ENCODE measurements at regions not wholly inside any gene's neighbourhood (a gene's known extent, or its start where the extent isn't known, plus 50 kb on each side); places are given as distances from the start of the nearest gene placed in this dataset.
"Not testable (repeated sequence)": the region's sequence is repeated elsewhere in the genome, so short reads cannot be mapped to it uniquely, and the experiment has no call there.

DNA sequence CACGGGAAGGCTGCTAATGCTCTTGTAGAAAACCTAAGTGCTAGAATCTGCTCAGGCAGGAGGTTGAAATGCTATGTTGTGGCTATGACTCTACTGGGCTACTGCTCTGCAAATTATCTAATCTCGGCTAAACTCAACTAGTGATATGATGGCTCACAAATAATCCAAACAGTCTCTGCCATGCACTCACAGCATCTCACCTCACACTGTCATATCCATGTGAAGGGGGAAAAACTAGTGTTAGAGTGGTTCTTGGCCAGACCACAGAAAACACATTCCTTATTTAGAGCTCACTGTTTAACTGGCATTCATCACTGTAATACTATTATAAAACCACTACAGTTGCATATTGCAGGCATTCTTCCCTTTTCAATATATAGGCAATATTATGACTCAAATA, 81.8 kb upstream of the DST start:
- H3K79me2 ChIP-seq (ENCODE audit: insufficient read depth, low read length): no peaks in the 10 kb centered on the region
- no peaks in the 10 kb centered on the region for H3K36me3 ChIP-seq (ENCODE audit: insufficient read depth, low read length)
- H3K4me1 ChIP-seq (ENCODE audit: insufficient read depth, low read length, severe bottlenecking): no peaks in the 10 kb centered on the region
- H2AFZ ChIP-seq (ENCODE audit: low read length): no peak overlapping the region
- no peaks in the 10 kb centered on the region for H3F3A ChIP-seq (ENCODE audit: insufficient read depth, low read length)
- no peak overlapping the region for H3K4me3 ChIP-seq (ENCODE audit: low read depth, low read length, poor library complexity, severe bottlenecking)
- no peaks in the 10 kb centered on the region for H3K27me3 ChIP-seq (ENCODE audit: insufficient read depth, low read length)
- no peaks in the 10 kb centered on the region for H3K9me3 ChIP-seq (ENCODE audit: low read length)
- H3K9ac ChIP-seq (ENCODE audit: low read length): no peak overlapping the region
- no peak overlapping the region for H3K27ac ChIP-seq (ENCODE audit: low read depth, low read length, poor library complexity, severe bottlenecking)
- TF ChIP-seq, protein P1, sequence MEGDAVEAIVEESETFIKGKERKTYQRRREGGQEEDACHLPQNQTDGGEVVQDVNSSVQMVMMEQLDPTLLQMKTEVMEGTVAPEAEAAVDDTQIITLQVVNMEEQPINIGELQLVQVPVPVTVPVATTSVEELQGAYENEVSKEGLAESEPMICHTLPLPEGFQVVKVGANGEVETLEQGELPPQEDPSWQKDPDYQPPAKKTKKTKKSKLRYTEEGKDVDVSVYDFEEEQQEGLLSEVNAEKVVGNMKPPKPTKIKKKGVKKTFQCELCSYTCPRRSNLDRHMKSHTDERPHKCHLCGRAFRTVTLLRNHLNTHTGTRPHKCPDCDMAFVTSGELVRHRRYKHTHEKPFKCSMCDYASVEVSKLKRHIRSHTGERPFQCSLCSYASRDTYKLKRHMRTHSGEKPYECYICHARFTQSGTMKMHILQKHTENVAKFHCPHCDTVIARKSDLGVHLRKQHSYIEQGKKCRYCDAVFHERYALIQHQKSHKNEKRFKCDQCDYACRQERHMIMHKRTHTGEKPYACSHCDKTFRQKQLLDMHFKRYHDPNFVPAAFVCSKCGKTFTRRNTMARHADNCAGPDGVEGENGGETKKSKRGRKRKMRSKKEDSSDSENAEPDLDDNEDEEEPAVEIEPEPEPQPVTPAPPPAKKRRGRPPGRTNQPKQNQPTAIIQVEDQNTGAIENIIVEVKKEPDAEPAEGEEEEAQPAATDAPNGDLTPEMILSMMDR (IDR thresholded peaks at IDR 0.05; ENCODE audit: low read length): no peak
- TF ChIP-seq EZH2 (IDR thresholded peaks at IDR 0.05; ENCODE audit: borderline replicate concordance, low read length): no peak
- H3K4me2 ChIP-seq (ENCODE audit: low read length): no peak overlapping the region
- no peaks in the 10 kb centered on the region for H4K20me1 ChIP-seq (ENCODE audit: insufficient read depth, low read length)
- no peaks in the 10 kb centered on the region for H3K9me2 ChIP-seq (ENCODE audit: low read depth, low read length)

DNA sequence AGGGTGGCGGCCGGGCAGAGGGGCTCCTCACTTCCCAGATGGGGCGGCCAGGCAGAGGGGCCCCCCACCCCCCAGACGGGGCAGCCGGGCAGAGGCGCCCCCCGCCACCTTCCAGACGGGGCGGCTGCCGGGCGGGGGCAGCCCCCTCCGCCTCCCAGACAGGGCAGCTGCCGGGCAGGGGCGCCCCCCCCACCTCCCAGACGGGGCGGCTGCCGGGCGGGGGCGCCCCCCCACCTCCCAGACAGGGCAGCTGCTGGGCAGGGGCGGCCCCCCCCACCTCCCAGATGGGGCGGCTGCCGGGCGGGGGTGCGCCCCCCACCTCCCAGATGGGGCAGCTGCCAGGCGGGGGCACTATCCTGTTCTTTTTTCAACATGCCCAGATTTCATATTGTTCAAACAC, 78.2 kb upstream of the DST start:
- Histone ChIP-seq H3K27ac (ENCODE audit: low read depth, low read length, poor library complexity, severe bottlenecking) (no peak overlapping the region), H3F3A (ENCODE audit: insufficient read depth, low read length) (no peaks in the 10 kb centered on the region), H3K4me2 (ENCODE audit: low read length) (no peak overlapping the region), H3K36me3 (ENCODE audit: insufficient read depth, low read length) (no peaks in the 10 kb centered on the region), H3K4me1 (ENCODE audit: insufficient read depth, low read length, severe bottlenecking) (no peaks in the 10 kb centered on the region), H3K9me2 (ENCODE audit: low read depth, low read length) (no peaks in the 10 kb centered on the region), H3K9me3 (ENCODE audit: low read length) (no peaks in the 10 kb centered on the region), H3K9ac (ENCODE audit: low read length) (no peak overlapping the region), H3K27me3 (ENCODE audit: insufficient read depth, low read length) (no peaks in the 10 kb centered on the region), H4K20me1 (ENCODE audit: insufficient read depth, low read length) (no peaks in the 10 kb centered on the region), H3K4me3 (ENCODE audit: low read depth, low read length, poor library complexity, severe bottlenecking) (no peak overlapping the region), H3K79me2 (ENCODE audit: insufficient read depth, low read length) (no peaks in the 10 kb centered on the region), H2AFZ (ENCODE audit: low read length) (no peak overlapping the region)
- TF ChIP-seq, protein P1 (IDR thresholded peaks at IDR 0.05; ENCODE audit: low read length): no peak
- no peak for TF ChIP-seq EZH2 (IDR thresholded peaks at IDR 0.05; ENCODE audit: borderline replicate concordance, low read length)

DNA sequence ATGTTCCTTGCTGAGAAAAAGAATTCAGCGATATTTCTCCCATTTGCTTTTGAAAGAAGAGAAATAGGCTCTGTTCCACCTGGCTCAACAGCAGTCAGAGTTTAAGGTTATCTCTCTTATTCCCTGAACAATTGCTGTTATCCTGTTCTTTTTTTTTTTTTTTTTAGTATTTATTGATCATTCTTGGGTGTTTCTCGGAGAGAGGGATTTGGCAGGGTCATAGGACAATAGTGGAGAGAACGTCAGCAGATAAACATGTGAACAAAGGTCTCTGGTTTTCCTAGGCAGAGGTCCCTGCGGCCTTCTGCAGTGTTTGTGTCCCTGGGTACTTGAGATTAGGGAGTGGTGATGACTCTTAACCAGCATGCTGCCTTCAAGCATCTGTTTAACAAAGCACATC, 77.5 kb upstream of the DST start:
- H2AFZ ChIP-seq (ENCODE audit: low read length); H3K27me3 ChIP-seq (ENCODE audit: insufficient read depth, low read length); H4K20me1 ChIP-seq (ENCODE audit: insufficient read depth, low read length); H3K4me3 ChIP-seq (ENCODE audit: low read depth, low read length, poor library complexity, severe bottlenecking); H3K4me1 ChIP-seq (ENCODE audit: insufficient read depth, low read length, severe bottlenecking); H3K79me2 ChIP-seq (ENCODE audit: insufficient read depth, low read length); H3F3A ChIP-seq (ENCODE audit: insufficient read depth, low read length); H3K27ac ChIP-seq (ENCODE audit: low read depth, low read length, poor library complexity, severe bottlenecking); H3K9me2 ChIP-seq (ENCODE audit: low read depth, low read length); H3K9me3 ChIP-seq (ENCODE audit: low read length); H3K9ac ChIP-seq (ENCODE audit: low read length); H3K36me3 ChIP-seq (ENCODE audit: insufficient read depth, low read length); H3K4me2 ChIP-seq (ENCODE audit: low read length): not testable (repeated sequence)

DNA sequence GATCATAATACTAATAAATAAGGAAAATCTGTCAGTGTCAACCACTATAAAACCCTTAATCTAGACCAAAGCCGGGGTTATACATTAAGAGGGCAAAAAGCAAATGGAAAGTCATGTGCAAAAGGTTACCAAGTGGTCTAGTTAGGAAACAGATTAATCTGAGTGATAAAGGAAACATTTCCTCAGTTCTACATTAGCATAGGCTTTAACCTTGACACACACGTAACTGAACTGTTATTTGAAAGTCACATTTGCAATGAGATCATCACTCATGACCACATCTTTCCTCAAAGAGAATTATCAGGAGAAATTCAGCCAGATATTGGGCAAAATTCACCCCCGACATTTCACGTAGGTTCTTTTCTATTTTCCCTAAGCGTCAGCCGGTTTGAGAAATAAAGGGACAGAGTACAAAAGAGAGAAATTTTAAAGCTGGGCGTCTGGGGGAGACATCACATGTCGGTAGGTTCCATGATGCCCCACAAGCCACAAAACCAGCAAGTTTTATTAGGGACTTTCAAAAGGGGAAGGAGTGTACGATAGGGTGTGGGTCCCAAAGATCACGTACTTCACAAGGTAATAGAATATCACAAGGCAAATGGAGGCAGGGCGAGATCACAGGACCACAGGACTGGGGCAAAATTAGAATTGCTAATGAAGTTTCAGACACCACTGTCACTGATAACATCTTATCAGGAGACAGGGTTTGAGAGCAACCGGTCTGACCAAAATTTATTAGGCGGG, 76.8 kb upstream of the DST start:
- not testable (repeated sequence) for H3K4me1 ChIP-seq (ENCODE audit: insufficient read depth, low read length, severe bottlenecking); H4K20me1 ChIP-seq (ENCODE audit: insufficient read depth, low read length); H3K36me3 ChIP-seq (ENCODE audit: insufficient read depth, low read length); H2AFZ ChIP-seq (ENCODE audit: low read length); H3K27me3 ChIP-seq (ENCODE audit: insufficient read depth, low read length); H3F3A ChIP-seq (ENCODE audit: insufficient read depth, low read length); H3K4me3 ChIP-seq (ENCODE audit: low read depth, low read length, poor library complexity, severe bottlenecking); H3K4me2 ChIP-seq (ENCODE audit: low read length); H3K9ac ChIP-seq (ENCODE audit: low read length); H3K9me2 ChIP-seq (ENCODE audit: low read depth, low read length); H3K27ac ChIP-seq (ENCODE audit: low read depth, low read length, poor library complexity, severe bottlenecking); H3K79me2 ChIP-seq (ENCODE audit: insufficient read depth, low read length); H3K9me3 ChIP-seq (ENCODE audit: low read length)

Data from OCI-LY1 (cell line).